ENCODE measurements at regions not wholly inside any gene's neighbourhood (a gene's known extent, or its start where the extent isn't known, plus 50 kb on each side); places are given as distances from the start of the nearest gene placed in this dataset.

GRCh38 chr12:132439333-132439904, 50.5 kb upstream of the FBRSL1 start:
- no peak for DNase-seq

GRCh38 chr12:132438726-132439125, 51.2 kb upstream of the FBRSL1 start:
- no peak for DNase-seq

- no peak for DNase-seq
Observed at GRCh38 chr12:132437943-132438700, 51.8 kb upstream of the FBRSL1 start.

GRCh38 chr12:132437252-132437932, 52.6 kb upstream of the FBRSL1 start:
- no peak for DNase-seq

- no peak for DNase-seq
Observed at GRCh38 chr12:132436791-132437251, 53.1 kb upstream of the FBRSL1 start.

GRCh38 chr12:132435486-132436187, 54.3 kb upstream of the FBRSL1 start:
- no peak for DNase-seq

- DNase-seq, result no peak
Observed at GRCh38 chr12:132433641-132434395, 56.1 kb upstream of the FBRSL1 start.

- no peak for DNase-seq
Observed at GRCh38 chr12:132432721-132433577, 57.0 kb upstream of the FBRSL1 start.

- DNase-seq, result no peak
Observed at GRCh38 chr12:132432126-132432705, 57.7 kb upstream of the FBRSL1 start.

- DNase-seq, result no peak
Observed at GRCh38 chr12:132430838-132431774, 58.8 kb upstream of the FBRSL1 start.

GRCh38 chr12:132429946-132430643, 59.9 kb upstream of the FBRSL1 start:
- DNase-seq, result peak; percentile 41

- DNase-seq, result no peak
Observed at GRCh38 chr12:132429602-132429945, 60.4 kb upstream of the FBRSL1 start.

- DNase-seq, result no peak
Observed at GRCh38 chr12:132428936-132429601, 60.9 kb upstream of the FBRSL1 start.

- DNase-seq, result no peak
Observed at GRCh38 chr12:132427999-132428935, 61.7 kb upstream of the FBRSL1 start.

- DNase-seq, result no peak
Observed at GRCh38 chr12:132427174-132427768, 62.7 kb upstream of the FBRSL1 start.

- DNase-seq, result no peak
Observed at GRCh38 chr12:132426349-132427173, 63.4 kb upstream of the FBRSL1 start.

Data from stimulated activated CD4-positive, alpha-beta T cell treated with anti-CD3 and anti-CD28 coated beads, Interleukin-12 subunit alpha, Interleukin-12 subunit beta, amount 100 ng/mL, for 4 hours (primary cell).